ENCODE measurements at regions not wholly inside any gene's neighbourhood (a gene's known extent, or its start where the extent isn't known, plus 50 kb on each side); places are given as distances from the start of the nearest gene placed in this dataset.

GRCh38 chr5:56540266-56540665 is 275.1 kb upstream of the MAP3K1 start:
- no peak for DNase-seq

GRCh38 chr5:56538580-56538979 is 276.8 kb upstream of the MAP3K1 start:
- no peak for DNase-seq

GRCh38 chr5:56535347-56535746 is 280.0 kb upstream of the MAP3K1 start:
- no peak for DNase-seq

GRCh38 chr5:56534102-56534829 is 281.1 kb upstream of the MAP3K1 start:
- DNase-seq = no peak

- DNase-seq = no peak
Measured at GRCh38 chr5:56532466-56532865, 282.9 kb upstream of the MAP3K1 start.

- no peak for DNase-seq
Measured at GRCh38 chr5:56530626-56531138, 284.7 kb upstream of the MAP3K1 start.

- DNase-seq = no peak
Measured at GRCh38 chr5:56529666-56530430, 285.5 kb upstream of the MAP3K1 start.

- no peak for DNase-seq
Measured at GRCh38 chr5:56527174-56527573, 288.2 kb upstream of the MAP3K1 start.

GRCh38 chr5:56525113-56525512 is 290.2 kb upstream of the MAP3K1 start:
- no peak for DNase-seq

- no peak for DNase-seq
Measured at GRCh38 chr5:56523790-56524575, 290.9 kb upstream of the ANKRD55 start.

- no peak for DNase-seq
Measured at GRCh38 chr5:56522960-56523359, 289.8 kb upstream of the ANKRD55 start.

GRCh38 chr5:56522169-56522568 is 289.0 kb upstream of the ANKRD55 start:
- no peak for DNase-seq

- no peak for DNase-seq
Measured at GRCh38 chr5:56520986-56521730, 288.0 kb upstream of the ANKRD55 start.

GRCh38 chr5:56518820-56519219 is 285.7 kb upstream of the ANKRD55 start:
- no peak for DNase-seq

GRCh38 chr5:56517011-56517416 is 283.9 kb upstream of the ANKRD55 start:
- peak; percentile 20 for DNase-seq

GRCh38 chr5:56516441-56516840 is 283.3 kb upstream of the ANKRD55 start:
- DNase-seq = no peak

GRCh38 chr5:56516035-56516434 is 282.9 kb upstream of the ANKRD55 start:
- no peak for DNase-seq

- DNase-seq = no peak
Measured at GRCh38 chr5:56515011-56515410, 281.9 kb upstream of the ANKRD55 start.

- DNase-seq = peak; percentile 28
Measured at GRCh38 chr5:56514245-56514644, 281.1 kb upstream of the ANKRD55 start.

GRCh38 chr5:56513141-56513540 is 280.0 kb upstream of the ANKRD55 start:
- no peak for DNase-seq

- DNase-seq = no peak
Measured at GRCh38 chr5:56512313-56512996, 279.3 kb upstream of the ANKRD55 start.

- DNase-seq = no peak
Measured at GRCh38 chr5:56511326-56511841, 278.3 kb upstream of the ANKRD55 start.
